D721Med (cell line): ENCODE measurements at regions not wholly inside any gene's neighbourhood (a gene's known extent, or its start where the extent isn't known, plus 50 kb on each side); places are given as distances from the start of the nearest gene placed in this dataset.
A peak's percentile ranks its signal among the peaks of the same experiment; 100 is the strongest.

Experiments used
- DNase-seq: peaks from one replicate; pipeline ENCODE4 v3.0.0; 2011; ENCODE audit warnings: low spot score; ENCODE audit not compliant: insufficient read length
- FAIRE-seq: peaks from 2 replicates; lab custom pipeline; 2011; peaks lifted over from hg19 to GRCh38; lab: Jason Lieb, UNC
- TF ChIP-seq, protein P1 (sequence below): IDR thresholded peaks from 2 replicates; pipeline ENCODE4 v1.5.1; 2012; ENCODE audit warnings: mild to moderate bottlenecking, control low read depth; ENCODE audit not compliant: insufficient read depth; ENCODE audit errors: missing control alignments

DNA sequence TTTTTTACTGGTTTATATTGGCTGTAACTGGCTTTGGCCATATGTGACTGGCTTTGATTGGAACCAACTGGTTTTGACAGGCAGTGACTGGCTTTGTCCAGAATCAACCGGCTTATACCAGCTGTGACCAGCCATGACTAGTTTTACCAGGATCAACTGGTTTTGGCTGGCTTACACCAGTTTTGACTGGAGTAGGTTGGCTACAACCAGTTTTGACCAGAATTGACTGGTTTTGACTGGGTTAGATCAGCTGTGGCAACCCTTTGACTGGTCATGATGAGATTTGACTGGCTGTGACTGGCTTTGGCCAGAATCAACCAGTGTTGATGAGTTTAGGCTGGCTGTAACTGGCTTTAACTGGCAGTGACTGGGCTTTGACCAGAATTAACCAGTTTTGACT is 169.2 kb upstream of the AMOT start:
- FAIRE-seq: no peak
- TF ChIP-seq, protein P1, sequence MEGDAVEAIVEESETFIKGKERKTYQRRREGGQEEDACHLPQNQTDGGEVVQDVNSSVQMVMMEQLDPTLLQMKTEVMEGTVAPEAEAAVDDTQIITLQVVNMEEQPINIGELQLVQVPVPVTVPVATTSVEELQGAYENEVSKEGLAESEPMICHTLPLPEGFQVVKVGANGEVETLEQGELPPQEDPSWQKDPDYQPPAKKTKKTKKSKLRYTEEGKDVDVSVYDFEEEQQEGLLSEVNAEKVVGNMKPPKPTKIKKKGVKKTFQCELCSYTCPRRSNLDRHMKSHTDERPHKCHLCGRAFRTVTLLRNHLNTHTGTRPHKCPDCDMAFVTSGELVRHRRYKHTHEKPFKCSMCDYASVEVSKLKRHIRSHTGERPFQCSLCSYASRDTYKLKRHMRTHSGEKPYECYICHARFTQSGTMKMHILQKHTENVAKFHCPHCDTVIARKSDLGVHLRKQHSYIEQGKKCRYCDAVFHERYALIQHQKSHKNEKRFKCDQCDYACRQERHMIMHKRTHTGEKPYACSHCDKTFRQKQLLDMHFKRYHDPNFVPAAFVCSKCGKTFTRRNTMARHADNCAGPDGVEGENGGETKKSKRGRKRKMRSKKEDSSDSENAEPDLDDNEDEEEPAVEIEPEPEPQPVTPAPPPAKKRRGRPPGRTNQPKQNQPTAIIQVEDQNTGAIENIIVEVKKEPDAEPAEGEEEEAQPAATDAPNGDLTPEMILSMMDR: no peak
- DNase-seq: no peak

DNA sequence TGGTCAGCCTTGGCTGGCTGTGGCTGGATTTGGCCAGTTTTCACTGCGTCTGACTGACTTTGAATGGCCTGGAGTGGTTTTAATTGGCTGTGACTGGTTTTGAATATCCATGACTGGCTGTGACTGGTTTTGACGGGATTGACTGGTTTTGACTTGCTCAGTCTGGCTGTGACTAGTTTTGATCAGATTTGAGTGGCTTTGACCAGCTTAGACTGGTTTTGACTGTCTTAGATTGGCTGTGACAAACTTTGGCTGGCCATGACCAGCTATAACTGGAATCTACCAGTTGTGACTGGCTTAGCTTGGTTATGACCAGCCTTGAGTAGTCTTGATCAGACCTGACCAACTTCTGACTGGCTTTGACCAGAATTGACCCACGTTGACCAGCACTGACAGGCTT is 168.4 kb upstream of the AMOT start:
- TF ChIP-seq, protein P1: no peak
- no peak for FAIRE-seq
- DNase-seq: no peak

DNA sequence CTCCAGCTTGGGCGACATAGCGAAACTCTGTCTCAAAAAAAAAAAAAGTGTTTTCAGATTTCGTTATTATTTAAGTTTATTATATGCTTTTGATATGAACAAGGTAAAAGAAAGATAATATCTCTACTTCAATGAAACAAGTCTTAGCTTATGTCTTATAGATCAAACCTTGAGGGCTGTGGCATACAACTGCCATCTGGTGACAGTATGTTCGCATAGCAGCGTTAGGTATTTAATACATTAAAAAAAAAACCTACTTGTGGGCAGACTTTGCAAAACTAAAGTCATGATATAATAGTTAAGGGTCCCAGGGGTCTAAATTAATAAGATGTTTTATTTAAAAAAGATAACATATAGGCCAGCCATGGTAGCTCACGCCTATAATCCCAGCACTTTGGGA is 161.2 kb upstream of the AMOT start:
- DNase-seq (no peak), FAIRE-seq (no peak)
- TF ChIP-seq, protein P1: no peak

DNA sequence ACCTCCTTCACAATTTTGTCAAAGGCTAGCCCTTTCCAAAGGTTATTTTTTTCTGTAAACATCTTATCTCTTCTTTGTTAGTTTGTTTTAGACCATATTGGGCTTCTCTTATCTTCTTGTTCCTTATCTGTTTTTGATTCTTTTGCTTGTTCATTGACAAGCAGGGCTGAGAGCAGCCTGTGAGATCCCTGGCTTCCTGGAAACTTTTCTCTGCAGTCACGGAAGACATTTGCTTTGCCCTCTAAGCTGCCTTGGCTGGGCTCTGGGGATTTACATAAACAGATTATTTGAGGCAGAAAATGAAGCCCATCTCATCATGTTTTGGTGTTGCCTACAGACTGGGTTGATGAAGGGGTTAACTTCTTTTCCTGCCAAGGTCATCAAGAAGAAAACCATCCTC is 157.4 kb upstream of the AMOT start:
- peak; percentile 32 for FAIRE-seq
- no peak for DNase-seq
- TF ChIP-seq, protein P1: no peak

DNA sequence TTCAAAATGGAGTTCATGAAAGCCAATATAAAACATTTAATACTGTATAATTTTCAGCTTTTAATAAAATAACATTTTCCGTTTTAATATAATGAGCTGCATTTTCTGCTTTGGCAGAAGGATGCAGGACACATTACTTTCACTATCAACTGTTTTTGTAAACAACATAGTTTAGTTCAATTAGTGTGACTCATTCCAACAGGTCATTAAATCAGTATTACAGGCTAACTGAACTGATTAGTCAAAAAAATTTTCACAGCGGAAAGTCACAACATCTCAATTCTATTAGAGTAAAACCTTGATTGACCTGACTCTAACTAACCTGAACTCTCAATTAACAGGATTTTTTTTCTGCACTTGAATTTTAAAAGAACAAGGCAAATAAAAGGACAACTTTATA is 151.2 kb upstream of the AMOT start:
- DNase-seq: no peak
- TF ChIP-seq, protein P1: no peak
- FAIRE-seq: no peak

DNA sequence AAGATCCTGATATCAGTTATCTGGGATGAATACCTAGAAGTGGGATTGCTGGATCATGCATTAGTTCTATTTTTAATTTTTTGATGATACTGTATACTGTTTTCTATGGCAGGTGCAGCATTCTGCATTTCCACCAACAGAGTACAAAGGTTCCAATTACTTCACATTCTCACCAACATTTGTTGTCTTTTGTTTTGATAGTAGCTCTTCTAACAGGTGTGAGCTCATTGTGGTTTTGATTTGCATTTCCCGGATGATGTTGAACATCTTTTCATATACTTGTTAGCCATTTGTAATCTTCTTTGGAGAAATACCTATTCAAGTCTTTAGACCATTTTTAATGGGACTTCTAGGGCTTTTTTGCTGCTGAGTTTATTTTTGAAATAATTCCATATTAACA is 139.2 kb upstream of the AMOT start:
- DNase-seq (no peak), FAIRE-seq (no peak)
- TF ChIP-seq, protein P1: no peak

DNA sequence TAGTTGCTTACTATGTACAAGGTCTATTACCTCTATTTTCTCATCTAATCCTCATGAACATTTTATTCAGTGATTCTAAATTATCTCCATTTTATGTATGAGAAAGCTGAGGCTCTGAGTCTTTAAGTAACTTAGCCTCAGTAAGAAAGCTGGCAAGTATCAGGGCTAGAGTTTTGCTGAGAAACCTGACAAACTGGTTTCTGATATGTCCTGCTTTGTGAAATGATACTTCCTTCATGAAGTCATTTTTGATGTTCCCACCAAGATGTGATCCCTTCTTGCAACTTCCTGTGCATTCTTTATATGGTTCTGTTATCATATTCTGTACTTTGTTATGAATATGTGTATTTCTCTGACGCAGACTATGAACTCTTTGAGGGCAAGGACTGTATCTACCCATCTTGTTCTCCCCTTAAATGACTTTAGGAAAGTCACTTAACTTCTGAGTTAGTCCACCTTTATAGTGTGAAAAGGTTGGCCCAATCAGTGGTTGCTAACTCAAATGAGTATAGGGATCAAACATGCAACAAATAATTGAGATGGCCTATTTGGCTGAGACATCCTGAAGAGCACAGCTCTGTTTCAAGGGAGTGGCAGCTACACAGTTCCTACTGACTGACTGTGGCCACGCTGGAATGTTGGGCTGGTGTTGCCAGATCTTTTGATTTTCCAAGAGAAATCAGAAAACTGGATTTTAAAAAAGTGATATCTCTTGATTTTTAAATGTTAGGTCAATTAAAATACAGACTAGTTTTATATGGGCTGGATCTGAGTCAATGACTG is 127.9 kb upstream of the AMOT start:
- FAIRE-seq (no peak), DNase-seq (no peak)
- TF ChIP-seq, protein P1: no peak
